ENCODE measurements at regions not wholly inside any gene's neighbourhood (a gene's known extent, or its start where the extent isn't known, plus 50 kb on each side); places are given as distances from the start of the nearest gene placed in this dataset.

DNA sequence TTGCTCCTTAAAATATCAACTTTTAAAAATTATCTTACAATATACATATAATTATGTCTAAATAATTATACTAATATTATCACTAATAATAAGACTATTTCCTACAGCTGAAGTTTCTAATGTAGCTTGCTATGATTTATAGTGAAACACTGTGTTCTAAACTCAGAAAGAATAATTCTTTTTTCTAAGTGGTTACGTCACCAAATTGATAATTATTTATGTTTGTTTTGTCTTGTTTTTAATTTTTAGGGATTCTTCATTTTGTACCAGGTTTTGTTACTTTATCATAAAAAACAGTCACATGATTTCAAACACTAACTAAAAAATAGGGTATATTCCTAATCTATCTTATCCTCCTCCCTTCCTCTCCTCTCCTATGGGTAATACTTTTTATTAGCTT lies 662.1 kb downstream of the FRK start:
- no peak for DNase-seq

GRCh38 chr6:115396112-115396906 lies 664.4 kb downstream of the FRK start:
- no peak for DNase-seq

DNA sequence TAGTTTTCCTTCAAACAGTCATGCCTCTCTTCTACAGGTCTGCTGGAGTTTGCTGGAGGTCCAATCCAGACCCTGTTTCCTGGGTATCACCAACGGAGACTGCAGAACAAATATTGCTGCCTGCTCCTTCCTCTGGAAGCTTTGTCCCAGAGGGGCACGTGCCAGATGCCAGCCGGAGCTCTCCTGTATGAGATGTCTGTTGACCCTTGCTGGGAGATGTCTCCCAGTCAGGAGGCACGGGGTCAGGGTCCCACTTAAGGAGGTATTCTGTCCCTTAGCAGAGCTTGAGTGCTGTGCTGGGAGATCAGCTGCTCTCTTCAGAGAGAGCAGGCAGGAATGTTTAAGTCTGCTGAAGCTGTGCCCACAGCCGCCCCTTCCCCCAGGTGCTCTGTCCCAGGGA lies 666.9 kb downstream of the FRK start:
- DNase-seq = no peak

GRCh38 chr6:115370202-115370601 lies 690.5 kb downstream of the FRK start:
- DNase-seq = no peak

- no peak for DNase-seq
Observed at GRCh38 chr6:115365783-115366182, 694.9 kb downstream of the FRK start.

DNA sequence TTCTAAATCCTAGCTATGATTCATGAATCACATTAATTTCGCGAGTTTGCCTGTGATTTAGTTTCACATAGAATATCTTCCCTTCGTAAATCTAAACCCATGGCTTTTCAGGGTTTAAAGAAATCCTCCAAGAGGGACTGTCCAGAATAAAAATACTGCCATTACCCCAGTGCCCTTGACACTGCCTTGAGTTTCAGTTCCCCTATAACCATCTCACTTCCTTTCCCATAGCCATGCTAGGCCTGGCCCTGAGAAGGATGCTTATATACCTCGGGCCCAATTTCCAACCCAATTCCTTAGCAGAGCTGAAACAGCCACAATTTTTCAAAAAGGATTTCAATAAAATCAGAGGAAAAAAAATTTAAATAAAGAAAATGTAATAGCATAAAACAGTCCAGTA lies 697.3 kb downstream of the FRK start:
- no peak for DNase-seq

DNA sequence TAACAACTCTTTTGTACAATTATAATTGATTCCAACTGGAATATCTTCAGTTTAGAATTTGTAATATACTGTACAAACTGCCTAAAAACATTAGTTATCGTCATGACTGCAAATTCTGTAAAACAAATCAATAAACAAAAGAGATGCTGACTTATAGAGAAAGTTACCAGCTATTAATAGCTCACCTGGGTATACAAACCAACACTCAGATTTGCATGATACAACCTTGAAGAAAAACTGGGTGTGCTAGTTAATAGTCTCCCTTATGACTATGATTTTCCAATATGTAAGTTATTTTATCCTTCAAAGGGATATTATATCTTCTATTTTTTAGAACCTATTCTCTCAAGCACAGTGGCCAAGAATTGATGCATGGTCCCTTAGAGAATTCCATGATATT lies 698.5 kb downstream of the FRK start:
- DNase-seq = no peak

DNA sequence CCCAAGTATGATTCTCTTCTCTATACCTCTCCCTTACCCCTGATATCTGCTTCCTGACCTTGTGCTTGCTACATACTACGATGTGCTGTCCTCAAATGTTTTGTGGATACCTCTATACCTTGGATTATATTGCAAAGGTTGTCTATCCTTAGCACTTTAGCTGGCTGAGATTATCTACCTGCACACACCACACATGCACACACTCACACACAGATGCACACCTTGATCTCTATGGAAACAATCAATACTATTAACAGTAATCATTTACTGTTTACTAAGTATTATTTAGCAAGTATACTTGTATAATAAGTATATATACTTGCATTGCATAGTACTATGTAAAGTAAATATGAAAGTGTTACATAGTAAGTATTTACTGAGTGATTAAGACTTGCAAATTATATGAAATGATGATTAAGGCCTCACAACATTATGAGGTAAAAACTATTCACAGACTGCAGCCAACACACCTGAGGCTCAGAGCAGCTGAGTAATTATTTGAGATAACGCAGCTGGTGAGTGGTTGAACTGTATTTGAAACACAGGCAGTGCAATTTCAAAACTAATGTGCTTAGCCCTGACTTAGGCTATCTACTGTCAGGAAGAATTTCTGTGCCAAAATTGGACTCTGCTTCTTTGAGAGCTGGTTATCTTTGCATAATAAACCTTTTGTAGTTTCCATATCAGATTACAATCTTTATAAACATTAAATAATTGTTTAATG lies 699.9 kb downstream of the FRK start:
- peak; percentile 82 for DNase-seq

- DNase-seq = peak; percentile 60
Observed at GRCh38 chr6:115358616-115359015, 702.1 kb downstream of the FRK start.

DNA sequence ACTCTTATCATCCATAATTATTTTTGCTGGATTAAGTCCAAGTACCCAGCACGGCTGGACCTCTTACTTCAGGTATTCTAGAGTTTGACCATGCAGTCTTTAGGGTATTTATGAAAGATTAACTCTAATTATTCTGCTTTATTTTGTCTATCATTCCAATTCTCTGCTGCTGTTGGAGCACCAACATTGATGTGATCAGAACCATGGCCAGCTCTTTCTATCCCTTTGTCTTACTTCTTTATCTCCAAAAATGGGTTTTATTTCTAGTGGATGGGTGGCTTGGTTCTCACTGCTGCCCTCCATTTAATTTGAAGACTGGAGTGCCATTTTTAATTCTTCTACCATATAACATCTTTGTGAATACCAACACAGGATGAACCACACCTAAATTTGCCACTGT lies 704.3 kb downstream of the FRK start:
- no peak for DNase-seq

DNA sequence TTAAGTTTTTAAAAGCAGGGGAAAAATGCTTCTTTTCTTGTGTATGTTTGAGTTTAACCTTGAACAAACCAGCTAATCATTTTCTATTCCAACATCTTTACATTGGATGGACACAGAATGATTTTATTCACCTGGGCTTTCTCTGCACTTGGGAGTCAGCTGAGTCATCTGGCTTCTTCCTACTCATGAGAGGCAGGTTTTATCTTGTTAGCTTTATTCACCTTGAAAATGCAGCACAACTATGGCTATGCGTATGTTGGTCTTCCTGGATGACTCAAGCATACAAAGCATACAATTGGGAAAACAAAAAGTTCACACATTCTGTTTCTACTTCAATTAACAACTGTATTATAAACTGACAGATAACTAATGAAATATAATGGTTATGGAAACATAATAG lies 737.7 kb downstream of the FRK start:
- peak; percentile 67 for DNase-seq

- peak; percentile 77 for DNase-seq
Observed at GRCh38 chr6:115319823-115320222, 740.9 kb downstream of the FRK start.

DNA sequence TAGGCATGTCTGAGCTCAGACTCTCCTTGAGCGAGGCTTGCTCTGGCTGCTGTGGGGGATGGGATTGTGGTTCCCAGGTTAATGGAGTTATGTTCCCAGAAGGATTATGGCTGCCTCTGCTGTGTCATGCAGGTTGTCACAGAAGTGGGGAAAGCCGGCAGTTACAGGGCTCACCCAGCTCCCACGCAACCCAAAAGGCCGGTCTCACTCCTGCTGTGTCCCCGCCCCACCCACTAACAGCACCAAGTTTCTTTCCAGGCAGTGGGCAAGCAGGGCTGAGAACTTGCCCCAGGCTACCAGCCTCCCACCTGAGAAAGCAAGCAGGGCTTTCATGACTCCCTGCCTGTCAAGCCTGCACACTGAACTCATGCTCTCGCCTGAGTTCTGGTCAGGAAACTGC lies 750.5 kb downstream of the FRK start:
- DNase-seq = no peak

DNA sequence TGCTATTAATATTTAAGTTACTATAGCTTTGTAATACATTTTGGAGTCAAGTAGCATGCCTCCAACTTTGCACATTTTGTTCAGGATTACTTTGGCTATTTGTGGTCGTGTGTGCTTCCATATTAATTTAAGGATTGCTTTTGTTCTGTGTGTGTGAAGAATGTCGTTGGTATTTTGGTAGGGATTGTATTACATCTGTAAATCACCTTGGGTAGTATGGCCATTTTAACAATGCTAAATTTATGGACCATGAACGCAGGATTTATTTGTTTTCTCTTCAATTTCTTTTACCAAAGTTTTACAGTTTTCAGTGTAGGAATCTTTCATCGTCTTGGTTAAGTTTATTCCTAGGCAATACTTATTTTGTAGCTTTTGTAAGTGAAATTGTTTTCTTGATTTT lies 758.0 kb downstream of the FRK start:
- DNase-seq = no peak

DNA sequence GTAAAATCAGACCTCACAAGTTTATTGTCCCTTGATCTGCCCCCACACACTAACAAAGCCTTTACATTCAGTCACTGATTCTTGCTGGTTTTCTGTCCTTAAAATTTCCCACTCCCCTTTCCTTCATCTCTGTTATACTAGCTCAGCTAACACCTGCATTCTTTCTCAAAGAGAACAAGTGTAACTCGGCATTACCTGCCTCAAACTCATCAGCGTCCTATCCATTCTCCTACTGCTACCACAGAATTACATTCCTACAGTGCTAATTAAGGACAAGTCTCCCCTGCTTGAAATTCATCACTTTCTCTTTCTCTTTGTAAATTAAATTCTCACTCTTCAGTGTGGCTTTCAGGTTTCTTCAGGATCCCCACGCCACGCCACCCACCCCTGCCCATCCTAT lies 773.2 kb downstream of the FRK start:
- no peak for DNase-seq

GRCh38 chr6:115276881-115277565 lies 783.7 kb downstream of the FRK start:
- no peak for DNase-seq

DNA sequence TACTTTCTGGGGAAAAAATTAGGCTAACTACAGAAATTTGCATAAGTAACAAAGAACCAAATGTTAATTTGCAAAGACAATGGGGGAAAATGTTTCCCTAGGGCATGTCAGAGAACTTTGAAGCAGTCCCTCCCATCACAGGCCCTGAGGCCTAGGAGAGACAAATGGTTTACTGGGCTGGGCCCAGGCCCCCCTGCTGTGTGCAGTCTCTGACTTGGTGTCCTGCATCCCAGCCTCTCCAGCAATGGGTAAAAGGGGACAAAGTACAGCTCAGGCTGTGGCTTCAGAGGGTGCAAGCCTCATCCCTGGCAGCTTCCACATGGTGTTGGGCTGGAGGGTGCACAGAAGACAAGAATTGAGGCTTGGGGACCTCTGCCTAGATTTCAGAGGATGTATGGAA lies 788.4 kb downstream of the FRK start:
- no peak for DNase-seq

GRCh38 chr6:115271434-115271833 lies 789.3 kb downstream of the FRK start:
- DNase-seq = peak; percentile 17

DNA sequence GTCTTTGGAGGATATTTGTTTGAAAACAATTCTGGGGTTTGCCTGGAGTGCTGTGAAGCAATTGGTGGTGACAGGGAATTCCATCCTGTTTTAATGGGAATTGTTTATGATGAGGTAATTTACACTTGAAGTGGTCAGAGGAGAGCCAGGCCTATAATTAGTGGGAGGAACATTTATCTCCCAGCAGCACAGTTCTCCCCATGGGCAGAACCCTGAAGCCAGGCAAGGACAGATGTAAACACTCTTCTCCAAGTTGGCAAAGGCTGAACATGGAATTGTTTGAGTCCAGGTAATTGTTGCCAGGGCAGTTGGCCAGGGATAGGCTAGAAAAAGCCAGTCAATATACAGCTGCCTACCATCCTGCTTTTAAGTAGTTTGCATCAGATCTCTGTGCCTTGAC lies 789.7 kb downstream of the FRK start:
- peak; percentile 2 for DNase-seq

- no peak for DNase-seq
Observed at GRCh38 chr6:115241373-115241772, 819.3 kb downstream of the FRK start.

DNA sequence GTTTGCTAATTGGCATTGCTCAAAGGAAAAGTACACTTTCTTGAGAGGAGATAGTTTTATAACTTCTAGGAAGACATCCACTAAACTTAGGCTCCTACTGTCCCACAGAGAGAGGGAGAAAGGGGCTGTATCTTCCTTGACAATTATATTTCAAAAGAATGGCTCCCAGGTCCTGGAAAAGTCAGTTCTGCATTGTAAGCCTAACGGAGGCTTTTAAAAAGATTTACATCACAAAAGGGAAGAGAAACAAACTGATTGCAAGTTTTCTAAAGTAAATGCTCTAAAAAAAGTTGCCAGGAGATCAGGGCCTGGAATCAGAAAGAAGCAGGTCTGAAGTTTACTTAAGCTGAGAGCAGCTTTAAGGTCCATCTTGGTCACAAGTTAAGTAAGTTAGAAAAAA lies 839.5 kb downstream of the FRK start:
- no peak for DNase-seq

- DNase-seq = no peak
Observed at GRCh38 chr6:115220551-115221159, 840.0 kb downstream of the FRK start.

GRCh38 chr6:115219645-115220044 lies 841.0 kb downstream of the FRK start:
- DNase-seq = no peak

DNA sequence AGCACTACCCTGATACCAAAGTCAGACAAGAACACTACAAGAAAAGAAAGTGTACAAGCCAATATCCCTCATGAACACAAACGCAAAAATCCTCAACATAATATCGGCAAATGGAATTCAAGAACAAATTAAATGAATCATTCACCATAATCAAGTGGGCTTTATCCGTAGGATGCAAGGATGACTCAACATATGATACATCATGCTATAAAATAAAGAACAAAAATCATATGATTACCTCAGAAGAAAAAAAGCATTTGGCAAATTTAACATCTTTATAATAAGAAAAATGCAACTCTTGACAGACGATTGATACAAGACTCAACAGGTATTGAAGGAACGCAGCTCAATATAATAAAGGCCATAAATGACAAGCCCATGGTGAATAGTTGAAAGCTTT lies 843.9 kb downstream of the FRK start:
- no peak for DNase-seq

Data from DMS53 (cell line).